ENCODE measurements at regions not wholly inside any gene's neighbourhood (a gene's known extent, or its start where the extent isn't known, plus 50 kb on each side); places are given as distances from the start of the nearest gene placed in this dataset.

GRCh38 chr4:158001756-158002155 lies 171.1 kb downstream of the GASK1B start:
- ChIA-PET CTCF (no interaction called here), POLR2A (ENCODE audit: unreplicated experiment) (no interaction called here)
- H3K27me3 ChIP-seq (ENCODE audit: insufficient read depth, low read depth): no peaks in the 10 kb centered on the region
- no peaks in the 10 kb centered on the region for H3K9me3 ChIP-seq (ENCODE audit: insufficient read depth, low read depth)
- H4K20me1 ChIP-seq (ENCODE audit: insufficient read depth): no peaks in the 10 kb centered on the region
- H3K27ac ChIP-seq: no peak overlapping the region
- no peaks in the 10 kb centered on the region for H3K9me2 ChIP-seq (ENCODE audit: insufficient read depth)
- TF ChIP-seq, protein P1, sequence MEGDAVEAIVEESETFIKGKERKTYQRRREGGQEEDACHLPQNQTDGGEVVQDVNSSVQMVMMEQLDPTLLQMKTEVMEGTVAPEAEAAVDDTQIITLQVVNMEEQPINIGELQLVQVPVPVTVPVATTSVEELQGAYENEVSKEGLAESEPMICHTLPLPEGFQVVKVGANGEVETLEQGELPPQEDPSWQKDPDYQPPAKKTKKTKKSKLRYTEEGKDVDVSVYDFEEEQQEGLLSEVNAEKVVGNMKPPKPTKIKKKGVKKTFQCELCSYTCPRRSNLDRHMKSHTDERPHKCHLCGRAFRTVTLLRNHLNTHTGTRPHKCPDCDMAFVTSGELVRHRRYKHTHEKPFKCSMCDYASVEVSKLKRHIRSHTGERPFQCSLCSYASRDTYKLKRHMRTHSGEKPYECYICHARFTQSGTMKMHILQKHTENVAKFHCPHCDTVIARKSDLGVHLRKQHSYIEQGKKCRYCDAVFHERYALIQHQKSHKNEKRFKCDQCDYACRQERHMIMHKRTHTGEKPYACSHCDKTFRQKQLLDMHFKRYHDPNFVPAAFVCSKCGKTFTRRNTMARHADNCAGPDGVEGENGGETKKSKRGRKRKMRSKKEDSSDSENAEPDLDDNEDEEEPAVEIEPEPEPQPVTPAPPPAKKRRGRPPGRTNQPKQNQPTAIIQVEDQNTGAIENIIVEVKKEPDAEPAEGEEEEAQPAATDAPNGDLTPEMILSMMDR (conservative IDR thresholded peaks at IDR 0.05): no peak
- TF ChIP-seq EZH2 (IDR thresholded peaks at IDR 0.05; ENCODE audit: low read depth): no peak
- H3K4me2 ChIP-seq: no peak overlapping the region
- no peaks in the 10 kb centered on the region for H3K79me2 ChIP-seq (ENCODE audit: low read depth)
- no TSS peak for BruUV-seq (replicated peaks)
- no peaks in the 10 kb centered on the region for H3K36me3 ChIP-seq (ENCODE audit: low read depth)
- H2AFZ ChIP-seq: no peak overlapping the region
- intact Hi-C loops (cut with micrococcal nuclease; ENCODE audit: unreplicated experiment): no loop called here
- no peak for DNase-seq
- no peaks in the 10 kb centered on the region for H3F3A ChIP-seq (ENCODE audit: insufficient read depth, low read depth)
- H3K4me1 ChIP-seq (replicated peaks; ENCODE audit: insufficient read depth): no peaks in the 10 kb centered on the region
- no peak overlapping the region for H3K4me3 ChIP-seq

DNA sequence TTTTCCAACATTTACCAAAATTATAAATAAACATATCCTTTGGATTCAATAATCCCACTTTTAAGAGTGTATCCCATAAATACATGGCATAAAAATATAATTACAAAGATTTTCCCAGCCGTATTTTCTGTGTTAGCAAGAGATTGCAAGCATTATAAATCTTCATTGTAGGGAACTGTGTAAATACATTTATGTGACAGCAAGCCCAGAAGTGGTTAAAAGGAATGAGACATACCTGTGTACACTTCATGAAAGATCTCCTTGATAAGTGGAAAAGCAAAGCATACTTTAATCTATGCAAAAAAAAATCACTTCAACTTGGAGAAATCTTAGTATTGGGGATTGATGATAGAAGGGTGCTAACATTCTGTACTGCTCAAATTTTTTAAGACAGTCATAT lies 173.1 kb downstream of the GASK1B start:
- Histone ChIP-seq H3K36me3 (ENCODE audit: low read depth) (no peaks in the 10 kb centered on the region), H2AFZ (no peak overlapping the region), H3F3A (ENCODE audit: insufficient read depth, low read depth) (no peaks in the 10 kb centered on the region), H3K4me1 (replicated peaks; ENCODE audit: insufficient read depth) (peaks cover 7% of the 10 kb centered on the region), H3K79me2 (ENCODE audit: low read depth) (no peaks in the 10 kb centered on the region), H4K20me1 (ENCODE audit: insufficient read depth) (no peaks in the 10 kb centered on the region), H3K4me2 (no peak overlapping the region), H3K4me3 (no peak overlapping the region), H3K27ac (no peak overlapping the region), H3K9me3 (ENCODE audit: insufficient read depth, low read depth) (no peaks in the 10 kb centered on the region), H3K9me2 (ENCODE audit: insufficient read depth) (no peaks in the 10 kb centered on the region), H3K27me3 (ENCODE audit: insufficient read depth, low read depth) (no peaks in the 10 kb centered on the region)
- intact Hi-C loops (cut with micrococcal nuclease; ENCODE audit: unreplicated experiment): loop anchor here (10.0 kb wide), 1 partner anchor 625 kb away; no protein-coding TSS in a partner anchor
- no TSS peak for BruUV-seq (replicated peaks)
- ChIA-PET CTCF (no interaction called here), POLR2A (ENCODE audit: unreplicated experiment) (no interaction called here)
- TF ChIP-seq, protein P1 (conservative IDR thresholded peaks at IDR 0.05): no peak
- TF ChIP-seq EZH2 (IDR thresholded peaks at IDR 0.05; ENCODE audit: low read depth): no peak
- no peak for DNase-seq

GRCh38 chr4:157997296-157997695 lies 175.5 kb downstream of the GASK1B start:
- BruUV-seq (replicated peaks): no TSS peak
- Histone ChIP-seq H3K36me3 (ENCODE audit: low read depth) (no peaks in the 10 kb centered on the region), H3K9me3 (ENCODE audit: insufficient read depth, low read depth) (no peaks in the 10 kb centered on the region), H2AFZ (no peak overlapping the region), H4K20me1 (ENCODE audit: insufficient read depth) (no peaks in the 10 kb centered on the region), H3F3A (ENCODE audit: insufficient read depth, low read depth) (no peaks in the 10 kb centered on the region), H3K9me2 (ENCODE audit: insufficient read depth) (no peaks in the 10 kb centered on the region), H3K4me1 (replicated peaks; ENCODE audit: insufficient read depth) (peaks cover 9% of the 10 kb centered on the region), H3K27ac (no peak overlapping the region), H3K4me3 (no peak overlapping the region), H3K27me3 (ENCODE audit: insufficient read depth, low read depth) (no peaks in the 10 kb centered on the region), H3K4me2 (no peak overlapping the region), H3K79me2 (ENCODE audit: low read depth) (no peaks in the 10 kb centered on the region)
- ChIA-PET CTCF (no interaction called here), POLR2A (ENCODE audit: unreplicated experiment) (interaction anchor here (0.6 to 0.7 kb wide), 2 partner anchors 32 to 201 kb away, joined by 4 to 5 read pairs; no protein-coding TSS in a partner anchor)
- intact Hi-C loops (cut with micrococcal nuclease; ENCODE audit: unreplicated experiment): loop anchor here (10.0 kb wide), 1 partner anchor 628 kb away; no protein-coding TSS in a partner anchor
- TF ChIP-seq, protein P1 (conservative IDR thresholded peaks at IDR 0.05): no peak
- no peak for TF ChIP-seq EZH2 (IDR thresholded peaks at IDR 0.05; ENCODE audit: low read depth)
- DNase-seq: no peak

Data from PC-9 (cell line).